Neural cell (in vitro differentiated cells): ENCODE measurements at regions not wholly inside any gene's neighbourhood (a gene's known extent, or its start where the extent isn't known, plus 50 kb on each side); places are given as distances from the start of the nearest gene placed in this dataset.
"Not testable (repeated sequence)": the region's sequence is repeated elsewhere in the genome, so short reads cannot be mapped to it uniquely, and the experiment has no call there.

Experiments used
- H2AFZ ChIP-seq: fragments of 200-600, 300-800 bp; sonication (generic), shearing (Covaris generic); 2 replicates; pipeline ENCODE4 v1.6.0; 2014; ENCODE audit warnings: low read depth, mild to moderate bottlenecking, antibody characterized with exemption, low read length, moderate library complexity
- H3F3A ChIP-seq: fragments of 200-600 bp; shearing (Covaris generic); 2 replicates; pipeline ENCODE4 v1.6.1; 2016; ENCODE audit warnings: mild to moderate bottlenecking, moderate library complexity, mixed read lengths, antibody characterized with exemption, low read length; ENCODE audit not compliant: insufficient read depth, poor library complexity, severe bottlenecking
- H3K27ac ChIP-seq: fragments of 200-600, 300-800 bp; sonication (generic), shearing (Covaris generic); 2 replicates; pipeline ENCODE4 v1.5.1; 2014; ENCODE audit warnings: mild to moderate bottlenecking, low read length, moderate library complexity
- H3K27me3 ChIP-seq: fragments of 300-800, 200-600 bp; sonication (generic), shearing (Covaris generic); 2 replicates; pipeline ENCODE4 v1.6.0; 2014; ENCODE audit warnings: mild to moderate bottlenecking, low read depth, low read length, moderate library complexity; ENCODE audit not compliant: insufficient read depth
- H3K36me3 ChIP-seq: fragments of 300-800, 200-600 bp; sonication (generic), shearing (Covaris generic); 2 replicates; pipeline ENCODE4 v1.5.1; 2014; ENCODE audit warnings: mild to moderate bottlenecking, antibody characterized with exemption, low read length, moderate library complexity; ENCODE audit not compliant: insufficient read depth
- H3K4me2 ChIP-seq: fragments of 300-800, 200-600 bp; sonication (generic), shearing (Covaris generic); 2 replicates; pipeline ENCODE4 v1.6.0; 2014; ENCODE audit warnings: mild to moderate bottlenecking, low read length
- H3K4me3 ChIP-seq: fragments of 300-800, 200-600 bp; sonication (generic), shearing (Covaris generic); 2 replicates; pipeline ENCODE4 v1.5.1; 2014; ENCODE audit warnings: mild to moderate bottlenecking, low read length, moderate library complexity
- H3K79me2 ChIP-seq: fragments of 200-600 bp; shearing (Covaris generic); replicated peaks from 2 replicates; pipeline ENCODE4 v1.6.0; 2014; ENCODE audit warnings: mild to moderate bottlenecking, low read length, moderate library complexity; ENCODE audit not compliant: insufficient read depth
- H3K9ac ChIP-seq: fragments of 300-800, 200-600 bp; sonication (generic), shearing (Covaris generic); 2 replicates; pipeline ENCODE4 v1.6.1; 2016; ENCODE audit warnings: mild to moderate bottlenecking, low read length, mixed read lengths
- H3K9me2 ChIP-seq: fragments of 200-600 bp; shearing (Covaris generic); 2 replicates; pipeline ENCODE4 v1.6.1; 2016; ENCODE audit warnings: mild to moderate bottlenecking, low read length, mixed read lengths; ENCODE audit not compliant: insufficient read depth
- H3K9me3 ChIP-seq: fragments of 200-600, 300-800 bp; sonication (generic), shearing (Covaris generic); 2 replicates; pipeline ENCODE4 v1.6.1; 2016; ENCODE audit warnings: mild to moderate bottlenecking, mixed run types, low read length, moderate library complexity, mixed read lengths
- H4K20me1 ChIP-seq: fragments of 200-600 bp; shearing (Covaris generic); 2 replicates; pipeline ENCODE4 v1.6.1; 2016; ENCODE audit warnings: mild to moderate bottlenecking, mixed run types; ENCODE audit not compliant: insufficient read depth
- CTCF ChIP-seq: fragments of 450-650 bp; IDR thresholded peaks from 2 replicates; pipeline ENCODE4 v1.5.1; 2014; ENCODE audit warnings: antibody characterized with exemption, mild to moderate bottlenecking, moderate library complexity; ENCODE audit not compliant: poor library complexity, severe bottlenecking
- EP300 ChIP-seq: fragments of 450-650 bp; conservative IDR thresholded peaks from 2 replicates; pipeline ENCODE4 v1.6.1; 2014; ENCODE audit warnings: antibody characterized with exemption, mild to moderate bottlenecking, moderate library complexity; ENCODE audit not compliant: poor library complexity, severe bottlenecking
- EZH2 ChIP-seq: fragments of 200-600, 300-800 bp; shearing (Covaris generic), sonication (generic); IDR thresholded peaks from 2 replicates; pipeline ENCODE4 v1.6.1; 2014; ENCODE audit warnings: antibody characterized with exemption, low read length, borderline replicate concordance, mild to moderate bottlenecking; ENCODE audit not compliant: insufficient read depth, poor library complexity, severe bottlenecking
- MXI1 ChIP-seq: fragments of 450-650 bp; conservative IDR thresholded peaks from 2 replicates; pipeline ENCODE4 v1.6.1; 2014; ENCODE audit warnings: antibody characterized with exemption, mild to moderate bottlenecking; ENCODE audit not compliant: poor library complexity, severe bottlenecking
- POLR2AphosphoS5 ChIP-seq: IDR thresholded peaks from 2 replicates; pipeline ENCODE4 v1.6.1; 2012
- RAD21 ChIP-seq: fragments of 450-650 bp; conservative IDR thresholded peaks from 2 replicates; pipeline ENCODE4 v1.6.1; 2014; ENCODE audit warnings: antibody characterized with exemption, mild to moderate bottlenecking, moderate library complexity
- REST ChIP-seq: IDR thresholded peaks from 2 replicates; pipeline ENCODE4 v1.6.1; 2012; ENCODE audit warnings: borderline replicate concordance
- SMC3 ChIP-seq: fragments of 450-650 bp; conservative IDR thresholded peaks from 2 replicates; pipeline ENCODE4 v1.6.1; 2014; ENCODE audit warnings: antibody characterized with exemption, mild to moderate bottlenecking, moderate library complexity; ENCODE audit not compliant: poor library complexity
- TAF1 ChIP-seq: IDR thresholded peaks from 2 replicates; pipeline ENCODE4 v1.6.1; 2012; ENCODE audit warnings: low read depth

- Histone ChIP-seq H3K27me3 (no peaks in the 10 kb centered on the region), H3K9me3 (peaks cover 4% of the 10 kb centered on the region), H3K9me2 (no peaks in the 10 kb centered on the region), H3K27ac (no peak overlapping the region), H3K4me3 (no peak overlapping the region), H4K20me1 (no peaks in the 10 kb centered on the region), H3K4me2 (peak overlapping the region; percentile 14), H3K79me2 (no peaks in the 10 kb centered on the region), H3F3A (no peaks in the 10 kb centered on the region), H3K9ac (no peak overlapping the region), H3K36me3 (no peaks in the 10 kb centered on the region), H2AFZ (no peak overlapping the region)
- TF ChIP-seq POLR2AphosphoS5 (peak; percentile 68), RAD21 (no peak), EP300 (peak; percentile 40)
These were observed 1107.8 kb downstream of the FSCB start for GRCh38 chr14:43399289-43399688.

- H3K27ac ChIP-seq, H3K9ac ChIP-seq, H3K4me3 ChIP-seq, H3K27me3 ChIP-seq, H2AFZ ChIP-seq, H3F3A ChIP-seq, H3K36me3 ChIP-seq, H3K4me2 ChIP-seq, H3K9me3 ChIP-seq, H4K20me1 ChIP-seq, H3K9me2 ChIP-seq, H3K79me2 ChIP-seq: not testable (repeated sequence)
These were observed 1136.6 kb downstream of the FSCB start for GRCh38 chr14:43370565-43370896.

- H3K36me3 ChIP-seq: no peaks in the 10 kb centered on the region
- TF ChIP-seq POLR2AphosphoS5: no peak
- TF ChIP-seq EP300: no peak
- TF ChIP-seq REST: no peak
- no peak for TF ChIP-seq SMC3
- TF ChIP-seq CTCF: no peak
- no peak for TF ChIP-seq RAD21
- no peak for TF ChIP-seq MXI1
- no peak for TF ChIP-seq TAF1
- no peak for TF ChIP-seq EZH2
- H3K9me3 ChIP-seq: no peaks in the 10 kb centered on the region
- no peaks in the 10 kb centered on the region for H4K20me1 ChIP-seq
- H2AFZ ChIP-seq: no peak overlapping the region
- no peak overlapping the region for H3K9ac ChIP-seq
- H3K79me2 ChIP-seq: no peaks in the 10 kb centered on the region
- H3K27me3 ChIP-seq: no peaks in the 10 kb centered on the region
- no peaks in the 10 kb centered on the region for H3F3A ChIP-seq
- H3K4me2 ChIP-seq: no peak overlapping the region
- H3K9me2 ChIP-seq: no peaks in the 10 kb centered on the region
- no peak overlapping the region for H3K27ac ChIP-seq
- H3K4me3 ChIP-seq: no peak overlapping the region
These were observed 1137.1 kb downstream of the FSCB start for GRCh38 chr14:43369710-43370564.
